Ovary (tissue), 7 donors: ENCODE measurements at regions not wholly inside any gene's neighbourhood (a gene's known extent, or its start where the extent isn't known, plus 50 kb on each side); places are given as distances from the start of the nearest gene placed in this dataset.

Source experiments
- DNase-seq, 5 donors: peaks; one replicate each; pipeline ENCODE4 v3.0.0-alpha.2; 2019 to 2020
- H3K27ac ChIP-seq, 2 donors: fragments of 200-600 bp; one replicate each; pipeline versions ENCODE4 v1.5.1 to v1.8.0; 2019 to 2022
- H3K27me3 ChIP-seq: fragments of 200-600 bp; one replicate; pipeline ENCODE4 v1.8.0; 2022
- H3K36me3 ChIP-seq: fragments of 200-600 bp; sonication (generic); one replicate; pipeline ENCODE4 v1.5.1; 2019
- H3K4me1 ChIP-seq: one replicate; pipeline ENCODE4 v1.8.1; 2013; ENCODE audit warnings: mild to moderate bottlenecking, moderate library complexity; ENCODE audit not compliant: insufficient read depth
- H3K4me3 ChIP-seq: fragments of 200-600 bp; sonication (generic); one replicate; pipeline ENCODE4 v1.5.1; 2017
- H3K9me3 ChIP-seq, 2 donors: fragments of 200-600 bp in 1 of 2; sonication (generic) in 1 of 2; one replicate each; pipeline versions ENCODE4 v1.5.1 to v1.8.1; 2013 to 2019; ENCODE audit warnings: mild to moderate bottlenecking in 1 of 2, moderate library complexity in 1 of 2
- CTCF ChIP-seq, 3 donors: fragments of 450-650 bp in 2 of 3; fragments of 200-600 bp in 1 of 3; IDR thresholded peaks; one replicate each; pipeline versions ENCODE4 v1.5.1 to v1.8.0; 2016 to 2022; ENCODE audit warnings: antibody characterized with exemption in 3 of 3, mild to moderate bottlenecking in 1 of 3
- EP300 ChIP-seq: sonication (generic); formaldehyde crosslinking; IDR thresholded peaks from one replicate; pipeline ENCODE4 v1.6.1; 2017; ENCODE audit warnings: antibody characterized with exemption
- POLR2A ChIP-seq: fragments of 450-650 bp; IDR thresholded peaks from one replicate; pipeline ENCODE4 v1.6.1; 2017; ENCODE audit warnings: antibody characterized with exemption, mild to moderate bottlenecking, moderate library complexity
- WGBS, 3 donors: extraction: QIAGEN DNeasy Blood & Tissue Kit in 1 of 3; methylation state at CpG; one replicate each; pipeline versions ENCODE4 v1.1.5 to v1.1.7; 2013 to 2017; 5-methylcytosine and 5-hydroxymethylcytosine counted together
- intact Hi-C, 4 donors: fragments of 100-400 bp; cut with DNase I; formaldehyde crosslinking; loops; one replicate each; pipeline versions ENCODE4 v1.11.0 to v1.15.1; 2022 to 2023
- donor health status: DM: no; HTN: no; CAD: no; lungs with moderate emphysema.
- donor health status: DM: no; HTN: no; CAD: no.
- donor health status: Bipolar disorder and iron deficiency.
- donor health status: DM: no; HTN: no; CAD: no.
- donor health status: DM: yes; HTN: yes; CAD: no.

GRCh38 chr7:85638394-85638793 lies 451.5 kb upstream of the SEMA3D start:
- Histone ChIP-seq H3K27me3 (no peaks in the 10 kb centered on the region), H3K4me1 (no peaks in the 10 kb centered on the region), H3K9me3 (no peaks in the 10 kb centered on the region), H3K36me3 (no peaks in the 10 kb centered on the region), H3K4me3 (no peak overlapping the region), H3K27ac (no peak overlapping the region)
- intact Hi-C loops: no loop called here
- no peak for TF ChIP-seq CTCF (IDR thresholded peaks at IDR 0.05)
- TF ChIP-seq POLR2A: no peak
- no peak for TF ChIP-seq EP300
- WGBS, 3 donors: 48 to 58% (median 49%) methylated on average over 1 of the region's 1 CpG
- no peak for DNase-seq

DNA sequence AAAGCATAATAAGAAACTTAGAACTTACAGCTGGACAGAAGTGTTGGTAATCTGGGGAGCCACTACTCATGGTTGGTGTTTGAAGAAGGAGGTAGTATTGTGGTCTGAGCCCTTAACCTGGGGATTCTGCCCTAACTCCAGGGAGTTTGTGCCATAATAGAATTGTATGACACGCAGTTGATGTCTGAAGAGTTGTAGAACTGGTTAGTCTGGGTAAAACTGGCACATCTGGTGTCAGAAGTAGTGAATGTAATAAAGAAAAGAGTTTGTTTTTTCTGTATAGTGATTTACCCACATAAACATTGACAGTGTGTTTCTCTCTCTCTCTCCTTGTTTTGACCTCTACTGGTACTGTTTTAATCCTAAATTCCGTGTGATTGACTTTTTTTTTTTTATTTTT lies 448.1 kb upstream of the SEMA3D start:
- WGBS, 3 donors: 67 to 76% (median 71%) methylated on average over 2 of the region's 2 CpGs
- no peaks in the 10 kb centered on the region for H3K27me3 ChIP-seq
- no peak for TF ChIP-seq EP300
- no peak for TF ChIP-seq POLR2A
- H3K4me3 ChIP-seq: no peak overlapping the region
- intact Hi-C loops: no loop called here
- no peaks in the 10 kb centered on the region for H3K36me3 ChIP-seq
- H3K9me3 ChIP-seq: no peaks in the 10 kb centered on the region
- no peak for DNase-seq
- H3K4me1 ChIP-seq: no peaks in the 10 kb centered on the region
- no peak overlapping the region for H3K27ac ChIP-seq

DNA sequence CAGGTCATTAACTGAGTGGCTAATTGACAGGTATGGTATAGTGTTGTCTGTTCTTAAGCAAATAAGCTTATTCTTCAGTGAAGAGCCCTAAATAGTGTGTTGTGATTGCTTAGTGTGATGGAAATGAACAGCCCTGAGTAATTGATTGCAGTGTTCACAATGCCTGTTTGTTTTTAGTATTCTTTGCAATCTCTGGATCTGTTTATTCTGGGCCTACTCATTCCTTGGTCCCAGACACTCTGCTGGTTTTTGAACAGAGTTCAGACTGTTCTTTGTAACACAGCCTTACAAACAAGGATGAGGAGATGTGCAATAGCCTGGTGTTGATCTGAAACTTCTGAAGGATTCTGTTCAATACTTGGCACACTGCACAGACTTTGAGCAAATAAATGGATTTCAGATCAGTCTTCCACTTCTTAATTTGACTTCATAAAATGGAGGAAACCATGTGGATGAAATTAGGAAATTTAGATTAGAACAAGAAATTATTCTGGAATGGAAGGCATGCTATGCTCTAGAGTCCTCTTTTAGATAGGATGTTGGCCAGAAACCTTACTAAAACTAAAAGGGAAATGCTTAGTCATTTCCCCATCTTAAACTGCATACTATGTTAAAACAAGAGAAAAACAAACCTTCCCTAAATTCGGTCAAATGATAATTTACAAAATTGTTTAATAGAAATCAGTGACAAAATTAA lies 444.2 kb upstream of the SEMA3D start:
- Histone ChIP-seq H3K4me1 (no peaks in the 10 kb centered on the region), H3K27me3 (no peaks in the 10 kb centered on the region), H3K4me3 (no peak overlapping the region), H3K9me3 (no peaks in the 10 kb centered on the region), H3K27ac (no peak overlapping the region), H3K36me3 (no peaks in the 10 kb centered on the region)
- no peak for DNase-seq
- TF ChIP-seq CTCF (IDR thresholded peaks at IDR 0.05) (no peak), EP300 (no peak), POLR2A (no peak)
- intact Hi-C loops: no loop called here
- WGBS, 3 donors: 50 to 66% (median 64%) methylated on average over 1 of the region's 1 CpG

GRCh38 chr7:85627791-85628586 lies 441.1 kb upstream of the SEMA3D start:
- intact Hi-C loops: no loop called here
- Histone ChIP-seq H3K27me3 (no peaks in the 10 kb centered on the region), H3K36me3 (no peaks in the 10 kb centered on the region), H3K27ac (no peak overlapping the region), H3K4me1 (no peaks in the 10 kb centered on the region), H3K4me3 (no peak overlapping the region), H3K9me3 (no peaks in the 10 kb centered on the region)
- DNase-seq: no peak
- 92 to 96% (median 95%) methylated on average over 5 of the region's 5 CpGs for WGBS, 3 donors
- TF ChIP-seq EP300: no peak
- TF ChIP-seq POLR2A: no peak
- no peak for TF ChIP-seq CTCF (IDR thresholded peaks at IDR 0.05)

GRCh38 chr7:85622059-85622458 lies 435.2 kb upstream of the SEMA3D start:
- intact Hi-C loops: no loop called here

More at GRCh38 chr7:85622059-85622458, 435.2 kb upstream of the SEMA3D start:
- 79 to 98% (median 91%) methylated on average over 1 of the region's 1 CpG for WGBS, 3 donors
- no peak for TF ChIP-seq EP300
- no peak for TF ChIP-seq CTCF (IDR thresholded peaks at IDR 0.05)
- TF ChIP-seq POLR2A: no peak
- no peaks in the 10 kb centered on the region for H3K27me3 ChIP-seq
- H3K36me3 ChIP-seq: no peaks in the 10 kb centered on the region
- no peaks in the 10 kb centered on the region for H3K9me3 ChIP-seq
- no peak overlapping the region for H3K4me3 ChIP-seq
- no peak for DNase-seq
- no peaks in the 10 kb centered on the region for H3K4me1 ChIP-seq
- no peak overlapping the region for H3K27ac ChIP-seq
